IMR-90 (cell line): ENCODE measurements at regions not wholly inside any gene's neighbourhood (a gene's known extent, or its start where the extent isn't known, plus 50 kb on each side); places are given as distances from the start of the nearest gene placed in this dataset.

ENCODE experiments used
- ATAC-seq: fragments of 200-7000 bp; cut with Tn5 transposase; 2 replicates; pipeline ENCODE4 v1.9.1; 2020; ENCODE audit warnings: low read depth, mild to moderate bottlenecking, moderate library complexity
- BruUV-seq: library from RNA; stranded (reverse); fragments of 400-500 nt; replicated peaks from 2 replicates; lab custom pipeline; 2021; lab: Mats Ljungman, UMichigan
- CTCF ChIA-PET: fragments of 300-600 bp; formaldehyde crosslinking; extraction: SDS; loops from one replicate; lab custom pipeline; 2021; ENCODE audit warnings: antibody characterized with exemption; lab: Yijun Ruan, JAX
- POLR2A ChIA-PET: fragments of 300-600 bp; sonication (Branson Sonifier 250); formaldehyde crosslinking; loops from one replicate; lab custom pipeline; 2022; ENCODE audit warnings: antibody characterized with exemption; ENCODE audit not compliant: unreplicated experiment; lab: Charles Lee
- DNase-seq: peaks from one replicate; pipeline ENCODE4 v3.0.0; 2013
- H2AFZ ChIP-seq: replicated peaks from 2 replicates; pipeline ENCODE3; 2013; ENCODE audit warnings: low read length, mild to moderate bottlenecking; ENCODE audit not compliant: poor library complexity
- H2AK5ac ChIP-seq: 2 replicates; pipeline ENCODE4 v1.6.1; 2013; ENCODE audit warnings: low read depth, low read length, inconsistent platforms
- H2AK9ac ChIP-seq: replicated peaks from 2 replicates; pipeline ENCODE3; 2013; ENCODE audit warnings: mild to moderate bottlenecking, low read depth, low read length, moderate library complexity; ENCODE audit not compliant: poor library complexity
- H2BK120ac ChIP-seq: 2 replicates; pipeline ENCODE4 v1.6.1; 2013; ENCODE audit warnings: low read depth, low read length, inconsistent platforms
- H2BK15ac ChIP-seq: 3 replicates; pipeline ENCODE4 v1.6.1; 2013; ENCODE audit warnings: low read depth, low read length, inconsistent platforms
- H2BK20ac ChIP-seq: 2 replicates; pipeline ENCODE4 v1.6.1; 2013; ENCODE audit warnings: low read depth, mild to moderate bottlenecking, inconsistent platforms, low read length, moderate library complexity
- H2BK5ac ChIP-seq: 2 replicates; pipeline ENCODE4 v1.6.1; 2013; ENCODE audit warnings: mild to moderate bottlenecking, low read depth, low read length, inconsistent platforms; ENCODE audit not compliant: poor library complexity, severe bottlenecking
- H3K14ac ChIP-seq: replicated peaks from 2 replicates; pipeline ENCODE4 v1.6.1; 2013; ENCODE audit warnings: low read depth, low read length, inconsistent platforms
- H3K18ac ChIP-seq: 2 replicates; pipeline ENCODE4 v1.6.1; 2013; ENCODE audit warnings: low read depth, low read length, control low read depth
- H3K23ac ChIP-seq: 2 replicates; pipeline ENCODE4 v1.6.1; 2013; ENCODE audit warnings: low read depth, low read length, inconsistent platforms
- H3K27ac ChIP-seq: 2 replicates; pipeline ENCODE4 v1.5.1; 2013; ENCODE audit warnings: mild to moderate bottlenecking, control low read depth, low read length; ENCODE audit not compliant: insufficient read depth
- H3K27me3 ChIP-seq: 2 replicates; pipeline ENCODE4 v1.6.1; 2013; ENCODE audit warnings: low read length; ENCODE audit not compliant: control insufficient read depth, insufficient read depth
- H3K36me3 ChIP-seq: 2 replicates; pipeline ENCODE4 v1.6.1; 2013; ENCODE audit warnings: low read length, mixed read lengths; ENCODE audit not compliant: control insufficient read depth, insufficient read depth
- H3K4ac ChIP-seq: 2 replicates; pipeline ENCODE4 v1.6.1; 2013; ENCODE audit warnings: low read depth, low read length, inconsistent platforms
- H3K4me1 ChIP-seq: 2 replicates; pipeline ENCODE4 v1.6.1; 2013; ENCODE audit warnings: low read length, mixed read lengths; ENCODE audit not compliant: control insufficient read depth, insufficient read depth
- H3K4me2 ChIP-seq: 2 replicates; pipeline ENCODE4 v1.6.1; 2013; ENCODE audit warnings: low read depth, mild to moderate bottlenecking, control low read depth, low read length, moderate library complexity
- H3K4me3 ChIP-seq: 2 replicates; pipeline ENCODE4 v1.5.1; 2013; ENCODE audit warnings: low read depth, mild to moderate bottlenecking, control low read depth, low read length, moderate library complexity; ENCODE audit not compliant: insufficient read depth
- H3K56ac ChIP-seq: 2 replicates; pipeline ENCODE4 v1.6.1; 2013; ENCODE audit warnings: low read length, inconsistent platforms; ENCODE audit not compliant: insufficient read depth; ENCODE audit errors: extremely low read depth
- H3K79me1 ChIP-seq, 2 experiments: 2 replicates each; pipeline ENCODE4 v1.6.1; 2013; ENCODE audit warnings: low read length in 2 of 2, inconsistent platforms in 1 of 2, low read depth in 1 of 2
- H3K9ac ChIP-seq: 2 replicates; pipeline ENCODE4 v1.6.1; 2013; ENCODE audit warnings: low read depth, low read length, control low read depth
- H3K9me1 ChIP-seq: 2 replicates; pipeline ENCODE4 v1.6.1; 2013; ENCODE audit warnings: low read length, inconsistent platforms; ENCODE audit not compliant: insufficient read depth
- H3K9me3 ChIP-seq: 2 replicates; pipeline ENCODE4 v1.6.1; 2013; ENCODE audit warnings: low read length; ENCODE audit not compliant: control insufficient read depth, insufficient read depth
- H4K20me1 ChIP-seq: 2 replicates; pipeline ENCODE4 v1.6.1; 2013; ENCODE audit warnings: low read length, inconsistent platforms; ENCODE audit not compliant: insufficient read depth
- H4K5ac ChIP-seq: 2 replicates; pipeline ENCODE4 v1.6.1; 2013; ENCODE audit warnings: mild to moderate bottlenecking, low read depth, low read length, control low read depth
- H4K8ac ChIP-seq, 2 experiments: 2 replicates each; pipeline ENCODE4 v1.6.1; 2013; ENCODE audit warnings: low read depth in 2 of 2, low read length in 2 of 2, control low read depth in 1 of 2, inconsistent platforms in 1 of 2
- H4K91ac ChIP-seq: 2 replicates; pipeline ENCODE4 v1.6.1; 2013; ENCODE audit warnings: low read depth, low read length, inconsistent platforms; ENCODE audit not compliant: insufficient read depth
- BHLHE40 ChIP-seq: fragments of 150-350 bp; IDR thresholded peaks from 2 replicates; pipeline ENCODE4 v1.6.1; 2016; ENCODE audit warnings: mild to moderate bottlenecking, low read depth, low read length
- CEBPB ChIP-seq: IDR thresholded peaks from 2 replicates; pipeline ENCODE4 v1.6.1; 2012; ENCODE audit warnings: low read depth, low read length, improper control_type of control experiment
- CHD1 ChIP-seq: IDR thresholded peaks from 2 replicates; pipeline ENCODE4 v1.6.1; 2012; ENCODE audit warnings: low read depth, low read length, improper control_type of control experiment
- ELK1 ChIP-seq: fragments of 150-350 bp; IDR thresholded peaks from 2 replicates; pipeline ENCODE4 v1.6.1; 2016; ENCODE audit warnings: low read depth, mild to moderate bottlenecking, low read length, moderate library complexity, borderline replicate concordance
- FOS ChIP-seq: fragments of 150-350 bp; IDR thresholded peaks from 2 replicates; pipeline ENCODE4 v1.6.1; 2016; ENCODE audit warnings: low read depth, low read length
- MAFK ChIP-seq: IDR thresholded peaks from 2 replicates; pipeline ENCODE4 v1.6.1; 2012; ENCODE audit warnings: low read depth, low read length, improper control_type of control experiment
- MAZ ChIP-seq: IDR thresholded peaks from 2 replicates; pipeline ENCODE4 v1.6.1; 2012; ENCODE audit warnings: low read depth, mild to moderate bottlenecking, low read length, improper control_type of control experiment, moderate library complexity, borderline replicate concordance
- MXI1 ChIP-seq: IDR thresholded peaks from 2 replicates; pipeline ENCODE4 v1.6.1; 2012; ENCODE audit warnings: low read depth, mild to moderate bottlenecking, low read length, moderate library complexity, borderline replicate concordance
- NFE2L2 ChIP-seq: fragments of 150-350 bp; IDR thresholded peaks from 2 replicates; pipeline ENCODE4 v1.6.1; 2016; ENCODE audit warnings: low read depth, mild to moderate bottlenecking, low read length
- POLR2A ChIP-seq: IDR thresholded peaks from 2 replicates; pipeline ENCODE4 v1.6.1; 2012; ENCODE audit warnings: mild to moderate bottlenecking, low read depth, low read length
- RAD21 ChIP-seq: IDR thresholded peaks from 2 replicates; pipeline ENCODE4 v1.6.1; 2012; ENCODE audit warnings: low read length, improper control_type of control experiment
- RCOR1 ChIP-seq: IDR thresholded peaks from 2 replicates; pipeline ENCODE4 v1.6.1; 2012; ENCODE audit warnings: mild to moderate bottlenecking, low read length, improper control_type of control experiment; ENCODE audit not compliant: insufficient replicate concordance
- RFX5 ChIP-seq: IDR thresholded peaks from 2 replicates; pipeline ENCODE4 v1.8.0; 2012; ENCODE audit warnings: low read depth, mild to moderate bottlenecking, low read length, moderate library complexity
- SMC3 ChIP-seq: fragments of 150-350 bp; IDR thresholded peaks from 2 replicates; pipeline ENCODE4 v1.6.1; 2016; ENCODE audit warnings: low read depth, mild to moderate bottlenecking, antibody characterized with exemption, low read length, moderate library complexity
- USF2 ChIP-seq: fragments of 150-350 bp; IDR thresholded peaks from 2 replicates; pipeline ENCODE4 v1.6.1; 2017; ENCODE audit warnings: mild to moderate bottlenecking, antibody characterized with exemption, low read length, low read depth
- WGBS, 2 experiments: methylation state at CpG; one replicate each; pipeline versions ENCODE4 v1.1.5 to v1.1.7; 2013; ENCODE audit warnings: missing lambda C conversion rate in 2 of 2; ENCODE audit not compliant: insufficient read length in 1 of 2; ENCODE audit errors: extremely low coverage in 2 of 2; 5-methylcytosine and 5-hydroxymethylcytosine counted together
- dilution Hi-C: fragments of 300-500 bp; cut with HindIII; formaldehyde crosslinking; loops from one replicate; pipeline ENCODE4 v1.14.3; 2018; ENCODE audit warnings: low sequenced_read_pairs; ENCODE audit not compliant: unreplicated experiment
- in situ Hi-C: fragments of 300-500 bp; cut with MboI; formaldehyde crosslinking; loops from 3 replicates; pipeline ENCODE4 v1.14.3; 2019; ENCODE audit warnings: low sequenced_read_pairs, inconsistent platforms, mixed read lengths
- intact Hi-C: fragments of 100-400 bp; cut with micrococcal nuclease; formaldehyde crosslinking; loops from 2 replicates; pipeline ENCODE4 v1.10.0; 2022
- TF ChIP-seq, protein P1 (sequence below): conservative IDR thresholded peaks from 2 replicates; pipeline ENCODE4 v1.5.1; 2012; ENCODE audit warnings: mild to moderate bottlenecking, low read depth, low read length, improper control_type of control experiment

- H3K79me1 ChIP-seq: no peaks in the 10 kb centered on the region
- H2BK15ac ChIP-seq: no peak overlapping the region
- H3K4me1 ChIP-seq: peaks cover 3% of the 10 kb centered on the region; the same call in 1 of the 2 replicates
- DNase-seq (peak; percentile 95), ATAC-seq (peak; percentile 93)
- no peak overlapping the region; the same call in 1 of the 2 replicates for H3K14ac ChIP-seq
- peak overlapping the region; percentile 6 for H2BK5ac ChIP-seq
- H4K20me1 ChIP-seq: no peaks in the 10 kb centered on the region
- no peaks in the 10 kb centered on the region; the same call in 1 of the 2 replicates for H3K9me3 ChIP-seq
- H3K36me3 ChIP-seq: no peaks in the 10 kb centered on the region
- no peak overlapping the region for H3K4me2 ChIP-seq
- H2BK120ac ChIP-seq: no peak overlapping the region
- no peak overlapping the region for H3K27ac ChIP-seq
- no TSS peak for BruUV-seq
- H2AFZ ChIP-seq: peak overlapping the region; percentile 61
- no peak overlapping the region for H3K9ac ChIP-seq
- H3K23ac ChIP-seq: no peak overlapping the region
- no peak overlapping the region for H3K4me3 ChIP-seq
- intact Hi-C loops (no loop called here), in situ Hi-C loops (no loop called here), dilution Hi-C loops (no loop called here)
- no peak overlapping the region for H3K18ac ChIP-seq
- H4K91ac ChIP-seq: 0 out of 2 replicates have a peak overlapping the region, but pooled peaks have one; percentile 11
- H4K5ac ChIP-seq: no peak overlapping the region
- H2AK5ac ChIP-seq: 0 out of 2 replicates have a peak overlapping the region, but pooled peaks have one; percentile 2
- no peaks in the 10 kb centered on the region; the same call in 1 of the 2 replicates for H3K27me3 ChIP-seq
- ChIA-PET CTCF (interaction anchor here (0.7 to 0.9 kb wide), 2 partner anchors 18 to 190 kb away, joined by 3 read pairs; no protein-coding TSS in a partner anchor), POLR2A (interaction anchor here (0.8 kb wide), 1 partner anchor 15 kb away, joined by 3 read pairs; no protein-coding TSS in a partner anchor)
- no peak overlapping the region for H2BK20ac ChIP-seq
- no peak overlapping the region for H3K4ac ChIP-seq
- H3K9me1 ChIP-seq: peaks cover 3% of the 10 kb centered on the region; the same call in 1 of the 2 replicates
- H4K8ac ChIP-seq: no peak overlapping the region; a peak in 1 of 4 replicates
- WGBS, 2 experiments: no CpG with 5 or more reads among the region's 4 CpGs
- no peak overlapping the region for H2AK9ac ChIP-seq
- H3K56ac ChIP-seq: no peak overlapping the region
- TF ChIP-seq MXI1 (peak; percentile 63; the same call in 1 of the 2 replicates), FOS (peak; percentile 61), RAD21 (no peak), USF2 (peak; percentile 81), MAZ (peak; percentile 48; the same call in 1 of the 2 replicates), RFX5 (peak; percentile 14; the same call in 1 of the 2 replicates), POLR2A (no peak), ELK1 (no peak), RCOR1 (no peak), BHLHE40 (no peak; the same call in 1 of the 2 replicates), CHD1 (no peak), MAFK (no peak), CEBPB (peak; percentile 59; the same call in 1 of the 2 replicates), SMC3 (no peak), NFE2L2 (no peak)
- TF ChIP-seq, protein P1, sequence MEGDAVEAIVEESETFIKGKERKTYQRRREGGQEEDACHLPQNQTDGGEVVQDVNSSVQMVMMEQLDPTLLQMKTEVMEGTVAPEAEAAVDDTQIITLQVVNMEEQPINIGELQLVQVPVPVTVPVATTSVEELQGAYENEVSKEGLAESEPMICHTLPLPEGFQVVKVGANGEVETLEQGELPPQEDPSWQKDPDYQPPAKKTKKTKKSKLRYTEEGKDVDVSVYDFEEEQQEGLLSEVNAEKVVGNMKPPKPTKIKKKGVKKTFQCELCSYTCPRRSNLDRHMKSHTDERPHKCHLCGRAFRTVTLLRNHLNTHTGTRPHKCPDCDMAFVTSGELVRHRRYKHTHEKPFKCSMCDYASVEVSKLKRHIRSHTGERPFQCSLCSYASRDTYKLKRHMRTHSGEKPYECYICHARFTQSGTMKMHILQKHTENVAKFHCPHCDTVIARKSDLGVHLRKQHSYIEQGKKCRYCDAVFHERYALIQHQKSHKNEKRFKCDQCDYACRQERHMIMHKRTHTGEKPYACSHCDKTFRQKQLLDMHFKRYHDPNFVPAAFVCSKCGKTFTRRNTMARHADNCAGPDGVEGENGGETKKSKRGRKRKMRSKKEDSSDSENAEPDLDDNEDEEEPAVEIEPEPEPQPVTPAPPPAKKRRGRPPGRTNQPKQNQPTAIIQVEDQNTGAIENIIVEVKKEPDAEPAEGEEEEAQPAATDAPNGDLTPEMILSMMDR: no peak
These were observed 104.7 kb downstream of the LITAF start for GRCh38 chr16:11481987-11482386.
